Testis (tissue), 2 donors: ENCODE measurements at regions not wholly inside any gene's neighbourhood (a gene's known extent, or its start where the extent isn't known, plus 50 kb on each side); places are given as distances from the start of the nearest gene placed in this dataset.

Source experiments
- CTCF ChIP-seq, 3 experiments: fragments of 450-650 bp in 2 of 3; fragments of 200-600 bp in 1 of 3; sonication (generic) in 1 of 3; IDR thresholded peaks; one replicate each; pipeline ENCODE4 v1.5.1; 2016 to 2019; ENCODE audit warnings: antibody characterized with exemption in 3 of 3, mild to moderate bottlenecking in 2 of 3, moderate library complexity in 1 of 3
- POLR2A ChIP-seq: fragments of 450-650 bp; IDR thresholded peaks from one replicate; pipeline ENCODE4 v1.6.1; 2017; ENCODE audit warnings: antibody characterized with exemption, mild to moderate bottlenecking, moderate library complexity

GRCh38 chr4:110751986-110752385, 129.1 kb upstream of the PITX2 start:
- TF ChIP-seq CTCF (IDR thresholded peaks at IDR 0.05) (no peak), POLR2A (no peak)
